AG20443 (cell line): ENCODE measurements at regions not wholly inside any gene's neighbourhood (a gene's known extent, or its start where the extent isn't known, plus 50 kb on each side); places are given as distances from the start of the nearest gene placed in this dataset.

Experiments
- DNase-seq: peaks from one replicate; pipeline ENCODE4 v3.0.0; 2012; ENCODE audit warnings: low spot score, mixed read lengths

DNA sequence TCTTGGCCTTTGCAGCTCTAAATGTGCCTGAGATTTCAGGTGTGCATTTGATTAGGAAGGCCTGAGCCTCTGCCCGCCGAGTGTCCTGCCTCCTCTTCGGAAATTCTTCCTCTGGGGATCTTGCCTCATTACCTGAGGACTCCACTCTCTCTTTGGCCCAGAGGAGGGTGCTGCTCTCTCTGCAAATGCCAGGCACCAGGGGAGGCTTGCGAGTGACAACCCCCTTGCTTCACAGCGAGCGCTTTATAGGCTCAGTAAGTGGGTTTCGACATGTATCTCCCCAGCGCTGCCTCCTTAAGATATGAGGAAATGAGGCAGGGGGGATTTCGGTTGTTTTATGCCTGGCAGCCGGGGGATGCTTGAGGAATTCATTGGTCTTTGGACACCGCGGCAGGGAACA lies 423.9 kb downstream of the GLRX3 start:
- DNase-seq, result no peak

- DNase-seq, result no peak
These were observed 424.4 kb downstream of the GLRX3 start for GRCh38 chr10:130560573-130560972.

GRCh38 chr10:130561681-130562080 lies 425.5 kb downstream of the GLRX3 start:
- no peak for DNase-seq

GRCh38 chr10:130567011-130567410 lies 430.8 kb downstream of the GLRX3 start:
- no peak for DNase-seq

GRCh38 chr10:130567436-130567835 lies 431.2 kb downstream of the GLRX3 start:
- DNase-seq, result no peak

DNA sequence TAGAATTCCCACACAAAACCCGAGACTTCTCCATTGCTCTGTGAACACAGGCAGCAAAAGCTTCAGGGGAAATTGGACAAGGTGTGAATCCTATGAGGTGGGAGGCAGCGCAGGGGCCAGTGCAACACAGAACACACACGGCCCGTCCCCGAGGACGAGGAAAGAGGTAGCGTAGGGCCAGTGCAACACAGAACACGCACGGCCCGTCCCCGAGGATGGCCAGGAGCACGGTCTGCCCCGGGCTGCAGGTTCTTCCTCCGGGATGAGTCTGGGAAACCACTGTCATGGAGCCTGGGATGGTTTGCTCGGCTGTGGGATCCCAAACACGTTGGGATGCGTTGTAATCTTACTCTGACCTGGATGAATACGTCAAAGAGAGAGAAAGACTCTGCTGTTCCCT lies 432.1 kb downstream of the GLRX3 start:
- no peak for DNase-seq

DNA sequence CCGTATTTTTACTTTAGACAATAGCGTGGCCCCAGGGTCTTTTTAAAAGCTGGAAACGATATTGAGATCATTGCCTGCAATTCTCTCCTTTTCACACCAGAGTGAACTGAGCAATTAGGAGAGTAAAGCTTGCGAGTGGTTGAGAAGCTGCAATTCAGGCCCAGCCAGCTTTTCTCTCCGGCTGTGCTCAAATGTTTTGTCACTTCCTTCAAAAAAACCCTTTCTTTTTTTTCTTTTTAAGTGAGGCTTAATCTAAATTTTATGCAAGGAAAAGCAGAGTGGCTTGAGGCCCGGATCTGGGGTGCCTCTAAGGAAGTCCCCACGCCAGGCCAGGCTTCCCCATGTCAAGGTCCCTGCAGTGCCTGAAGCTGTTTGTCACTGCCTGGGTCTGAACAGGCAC lies 433.9 kb downstream of the GLRX3 start:
- no peak for DNase-seq

DNA sequence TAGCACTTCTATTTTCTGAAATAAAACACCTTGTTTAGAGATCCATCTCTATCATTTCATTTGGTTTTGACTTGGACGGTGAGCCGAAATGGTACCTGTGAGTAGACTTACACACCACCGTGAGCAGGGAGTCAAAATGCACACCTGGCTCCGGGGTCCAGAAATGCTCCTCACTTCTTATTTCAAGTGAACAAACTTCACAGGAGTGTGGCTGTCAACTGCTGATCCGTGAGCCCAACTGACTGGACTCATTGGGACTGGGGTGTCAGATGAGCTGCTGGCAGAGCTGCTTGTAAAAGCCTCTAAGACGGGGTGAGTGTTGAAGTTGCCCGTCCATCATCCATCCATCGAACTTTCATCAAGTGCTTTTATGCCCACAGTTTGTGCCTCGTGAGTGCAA lies 435.5 kb downstream of the GLRX3 start:
- DNase-seq, result no peak

GRCh38 chr10:130573446-130573845 lies 437.3 kb downstream of the GLRX3 start:
- no peak for DNase-seq

GRCh38 chr10:130575756-130576285 lies 439.6 kb downstream of the GLRX3 start:
- DNase-seq, result no peak

- no peak for DNase-seq
These were observed 440.2 kb downstream of the GLRX3 start for GRCh38 chr10:130576427-130576826.

GRCh38 chr10:130577039-130577438 lies 440.8 kb downstream of the GLRX3 start:
- DNase-seq, result no peak

DNA sequence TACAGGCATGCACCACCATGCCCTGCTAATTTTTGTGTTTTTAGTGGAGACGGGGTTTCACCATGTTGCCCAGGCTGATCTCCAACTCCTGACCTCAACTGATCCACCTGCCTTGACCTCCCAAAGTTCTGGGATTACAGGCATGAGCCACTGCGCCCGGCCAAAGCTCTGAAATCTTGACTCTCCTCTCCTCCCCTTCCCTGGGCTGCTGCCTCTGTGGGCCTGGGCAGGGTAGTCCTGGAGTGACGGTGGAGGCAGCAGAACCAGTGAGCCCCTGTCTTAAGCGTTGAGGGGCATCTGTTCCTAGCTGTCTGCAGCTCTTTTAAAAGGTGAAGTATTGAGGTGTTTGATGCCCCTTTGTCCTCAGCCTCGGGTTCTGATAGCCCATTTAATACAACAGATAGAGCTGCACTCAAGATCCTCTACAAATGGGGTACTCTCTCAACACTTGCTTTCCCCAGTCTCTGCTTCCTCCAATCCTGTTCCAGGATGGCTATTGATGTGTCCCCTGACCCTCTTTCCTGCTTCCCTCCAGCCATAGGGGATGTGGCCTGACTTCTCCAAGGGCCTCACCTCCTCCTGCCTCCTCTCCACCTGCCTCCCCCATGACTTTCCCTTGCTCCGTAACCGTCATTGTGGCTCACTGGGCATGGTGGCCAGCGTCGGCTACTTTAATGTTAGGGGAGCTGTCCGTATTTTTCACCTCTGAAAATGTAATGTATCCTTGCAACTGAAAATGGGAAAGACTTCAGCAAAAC lies 442.5 kb downstream of the GLRX3 start:
- DNase-seq, result no peak

DNA sequence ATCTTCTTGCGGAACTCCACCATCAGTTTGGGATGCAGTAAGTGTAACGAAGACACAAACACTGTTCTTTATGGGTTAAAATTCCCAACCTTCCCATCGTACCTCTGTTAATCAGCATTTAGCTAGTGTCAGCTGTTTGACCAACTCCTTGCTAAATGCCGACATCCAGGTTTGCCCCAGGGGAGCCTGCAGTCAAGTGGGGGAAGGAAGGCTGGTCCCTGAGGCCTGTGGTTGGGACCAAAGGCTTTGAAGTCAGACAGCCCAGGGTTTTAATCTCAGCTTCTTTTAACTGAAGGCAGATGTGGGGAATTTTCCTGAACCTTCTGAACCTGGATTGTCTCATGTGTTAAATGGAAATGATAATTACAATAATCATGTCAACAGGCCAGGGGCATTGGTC lies 443.7 kb downstream of the GLRX3 start:
- no peak for DNase-seq

DNA sequence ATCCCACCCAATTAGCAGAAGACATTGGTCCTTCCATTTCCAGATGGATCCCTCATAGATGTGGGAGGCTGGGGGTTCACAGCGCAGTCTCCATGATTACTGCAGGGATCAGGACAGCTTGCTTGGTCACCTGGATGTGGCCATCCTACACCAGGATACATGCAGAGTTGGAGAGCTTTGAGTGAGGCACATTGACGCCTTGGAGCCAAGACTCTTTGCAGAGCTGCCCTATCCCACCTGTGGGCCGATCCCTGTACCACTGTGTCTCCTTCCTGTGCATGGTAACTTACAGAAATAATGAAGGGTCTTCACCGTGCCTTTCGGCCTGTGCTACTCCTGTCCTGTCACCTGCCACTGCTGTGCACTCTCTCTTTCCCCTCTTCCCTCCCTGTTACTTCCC lies 444.8 kb downstream of the GLRX3 start:
- DNase-seq, result no peak

GRCh38 chr10:130587718-130588117 lies 451.5 kb downstream of the GLRX3 start:
- no peak for DNase-seq

DNA sequence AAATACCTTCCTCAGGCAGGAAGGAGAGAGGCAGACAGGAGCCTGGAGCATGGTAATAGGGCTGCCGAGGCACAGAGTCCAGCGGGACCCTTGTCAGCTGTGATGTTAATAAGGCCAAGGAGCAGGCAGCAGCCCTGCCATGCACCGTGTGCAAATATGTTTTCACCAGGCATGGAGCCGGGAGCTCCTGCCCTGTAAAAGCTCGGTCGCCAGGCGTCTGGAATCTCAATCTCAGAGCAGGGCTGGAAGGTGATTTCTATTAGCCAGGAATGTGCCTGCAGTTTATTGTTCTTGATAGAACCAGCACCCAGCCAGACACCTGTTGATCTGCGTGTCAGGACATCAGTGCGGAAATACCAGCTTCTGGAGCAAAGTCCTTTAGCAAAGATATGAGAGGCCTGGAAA lies 469.8 kb downstream of the GLRX3 start:
- DNase-seq, result no peak

- no peak for DNase-seq
These were observed 471.2 kb downstream of the GLRX3 start for GRCh38 chr10:130607366-130607765.

- DNase-seq, result no peak
These were observed 475.0 kb downstream of the GLRX3 start for GRCh38 chr10:130611239-130611638.

GRCh38 chr10:130615457-130615856 lies 479.3 kb downstream of the GLRX3 start:
- no peak for DNase-seq

DNA sequence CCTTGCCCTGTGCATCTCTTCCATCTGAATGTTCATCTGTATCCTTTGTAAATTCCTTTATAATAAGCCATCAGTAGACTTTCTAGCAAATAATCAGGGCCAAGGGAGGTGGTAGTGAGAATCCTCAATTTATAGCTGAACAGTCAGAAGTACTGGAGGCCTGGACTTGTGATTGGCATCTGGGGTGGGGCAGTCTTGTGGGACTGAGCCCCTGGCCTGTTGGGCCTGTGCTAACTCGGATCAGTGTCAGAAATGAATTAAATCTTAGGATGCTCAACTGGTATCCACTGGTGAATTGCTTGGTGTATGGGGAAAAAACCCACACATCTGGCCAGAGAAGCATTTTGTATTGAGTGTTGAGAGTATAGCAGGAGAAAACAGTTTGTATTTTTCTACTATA lies 481.8 kb downstream of the GLRX3 start:
- no peak for DNase-seq

DNA sequence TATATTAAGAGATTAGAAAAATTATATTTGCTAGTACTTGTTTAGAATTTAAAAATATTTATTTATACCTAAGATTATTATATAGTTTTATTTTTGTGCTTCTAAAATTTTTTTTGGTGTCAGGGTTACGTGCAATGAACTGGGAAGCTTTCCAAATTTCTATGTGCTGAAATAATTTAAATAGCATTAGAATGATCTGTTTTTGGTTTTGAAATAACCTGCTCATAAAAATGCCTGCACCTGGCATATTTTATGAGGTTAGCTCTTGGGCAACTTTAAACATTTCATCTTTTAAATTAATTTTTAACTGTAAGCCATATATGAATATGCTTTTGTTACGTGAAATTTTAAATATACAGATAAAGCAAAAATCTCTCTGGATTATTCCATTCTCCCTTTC lies 482.5 kb downstream of the GLRX3 start:
- no peak for DNase-seq

DNA sequence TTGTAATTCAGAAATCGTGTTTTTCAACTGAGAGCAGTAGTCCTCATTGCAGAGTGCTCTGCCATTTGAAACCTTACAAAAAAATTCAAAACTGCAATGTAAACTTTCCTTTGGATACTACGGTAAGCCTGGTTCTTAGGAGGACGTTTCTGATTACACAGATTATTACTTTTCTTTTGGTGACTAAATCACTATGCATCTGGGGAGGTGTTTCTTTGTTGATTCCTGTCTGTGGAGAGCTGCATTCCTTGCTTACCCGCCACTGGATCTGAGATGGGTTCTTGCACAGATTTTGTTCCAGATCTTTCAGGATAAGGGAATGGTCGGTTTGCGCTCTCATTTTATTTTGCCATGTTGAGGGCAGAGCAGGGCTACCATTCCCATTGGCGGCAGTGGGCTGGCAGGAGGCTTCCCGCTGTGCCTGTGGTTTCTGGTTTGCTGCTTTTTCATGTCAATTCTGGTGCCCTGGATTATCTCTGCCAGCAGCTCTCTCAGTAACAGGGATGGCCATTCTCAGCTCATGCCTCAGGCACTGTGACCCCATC lies 485.1 kb downstream of the GLRX3 start:
- no peak for DNase-seq
